Pancreas (tissue), 10 donors: ENCODE measurements at regions not wholly inside any gene's neighbourhood (a gene's known extent, or its start where the extent isn't known, plus 50 kb on each side); places are given as distances from the start of the nearest gene placed in this dataset.

Experiments
- ATAC-seq, 4 donors: fragments of 200-7000 bp; cut with Tn5 transposase; one replicate each; pipeline versions ENCODE4 v1.8.0 to v1.9.1; 2020; ENCODE audit warnings: mild to moderate bottlenecking in 4 of 4, moderate library complexity in 4 of 4
- DNase-seq, 6 donors: peaks; one replicate each; pipeline ENCODE4 v3.0.0-alpha.2; 2020
- FAIRE-seq: peaks from 2 replicates; lab custom pipeline; 2012; peaks lifted over from hg19 to GRCh38; lab: Jason Lieb, UNC
- H3K27ac ChIP-seq, 4 donors: fragments of 200-600 bp; sonication (generic); 1 replicate in 3 of 4; 2 replicates in 1 of 4; pipeline versions ENCODE4 v1.5.0 to v1.8.0; 2020
- H3K27me3 ChIP-seq, 4 donors: fragments of 200-600 bp; one replicate each; pipeline ENCODE4 v1.8.0; 2021
- H3K36me3 ChIP-seq, 3 donors: fragments of 200-600 bp; sonication (generic) in 1 of 3; one replicate each; pipeline versions ENCODE4 v1.5.0 to v1.8.0; 2020 to 2021
- H3K4me1 ChIP-seq, 3 donors: fragments of 200-600 bp; one replicate each; pipeline ENCODE4 v1.8.0; 2021
- H3K4me3 ChIP-seq, 4 donors: fragments of 200-600 bp; sonication (generic) in 2 of 4; one replicate each; pipeline versions ENCODE4 v1.5.0 to v1.8.0; 2020 to 2021
- H3K9me3 ChIP-seq, 4 donors: fragments of 200-600 bp; one replicate each; pipeline ENCODE4 v1.8.0; 2021
- WGBS, 2 donors: extraction: QIAGEN DNeasy Blood & Tissue Kit; methylation state at CpG; one replicate each; pipeline ENCODE4 v1.1.7; 2013; 5-methylcytosine and 5-hydroxymethylcytosine counted together
- intact Hi-C, 3 donors: fragments of 100-400 bp; cut with DNase I; formaldehyde crosslinking; loops; one replicate each; pipeline versions ENCODE4 v1.11.1 to v1.14.2; 2022
- TF ChIP-seq, protein P1 (sequence below), 4 donors: fragments of 200-600 bp; sonication (generic) in 3 of 4; IDR thresholded peaks; one replicate each; pipeline versions ENCODE4 v1.5.0 to v1.8.0; 2021; ENCODE audit warnings: antibody characterized with exemption in 4 of 4
- donor health status: healthy with polysubstance abuse.
- donor health status: DM: no; HTN: no; CAD: no; lungs with moderate emphysema.
- donor health status: DM: no; HTN: no; CAD: no.
- donor health status: control.
- donor health status: control.
- donor health status: Bipolar disorder and iron deficiency.
- donor health status: DM: yes; HTN: yes; CAD: no.
- donor health status: DM: no; HTN: no; CAD: no.
- donor health status: DM: no; HTN: no; CAD: no.
- donor health status: DM: yes; HTN: yes; CAD: no.

GRCh38 chr1:244341455-244342450 is 110.0 kb downstream of the ADSS2 start:
- intact Hi-C loops: no loop called here
- DNase-seq: no peak
- peaks cover 0 to 4% (median 2%) of the 10 kb centered on the region in 3 donors for H3K4me1 ChIP-seq
- ATAC-seq: peak in 3 of 4 donors; percentile 45 to 76 (median 71)
- TF ChIP-seq, protein P1, sequence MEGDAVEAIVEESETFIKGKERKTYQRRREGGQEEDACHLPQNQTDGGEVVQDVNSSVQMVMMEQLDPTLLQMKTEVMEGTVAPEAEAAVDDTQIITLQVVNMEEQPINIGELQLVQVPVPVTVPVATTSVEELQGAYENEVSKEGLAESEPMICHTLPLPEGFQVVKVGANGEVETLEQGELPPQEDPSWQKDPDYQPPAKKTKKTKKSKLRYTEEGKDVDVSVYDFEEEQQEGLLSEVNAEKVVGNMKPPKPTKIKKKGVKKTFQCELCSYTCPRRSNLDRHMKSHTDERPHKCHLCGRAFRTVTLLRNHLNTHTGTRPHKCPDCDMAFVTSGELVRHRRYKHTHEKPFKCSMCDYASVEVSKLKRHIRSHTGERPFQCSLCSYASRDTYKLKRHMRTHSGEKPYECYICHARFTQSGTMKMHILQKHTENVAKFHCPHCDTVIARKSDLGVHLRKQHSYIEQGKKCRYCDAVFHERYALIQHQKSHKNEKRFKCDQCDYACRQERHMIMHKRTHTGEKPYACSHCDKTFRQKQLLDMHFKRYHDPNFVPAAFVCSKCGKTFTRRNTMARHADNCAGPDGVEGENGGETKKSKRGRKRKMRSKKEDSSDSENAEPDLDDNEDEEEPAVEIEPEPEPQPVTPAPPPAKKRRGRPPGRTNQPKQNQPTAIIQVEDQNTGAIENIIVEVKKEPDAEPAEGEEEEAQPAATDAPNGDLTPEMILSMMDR (IDR thresholded peaks at IDR 0.05): no peak
- no peak overlapping the region for H3K4me3 ChIP-seq
- FAIRE-seq: no peak
- H3K27ac ChIP-seq: no peak overlapping the region
- no peaks in the 10 kb centered on the region for H3K36me3 ChIP-seq
- H3K9me3 ChIP-seq: no peaks in the 10 kb centered on the region
- WGBS, 2 donors: 52 to 55% methylated on average over 16 of the region's 16 CpGs
- no peaks in the 10 kb centered on the region for H3K27me3 ChIP-seq

DNA sequence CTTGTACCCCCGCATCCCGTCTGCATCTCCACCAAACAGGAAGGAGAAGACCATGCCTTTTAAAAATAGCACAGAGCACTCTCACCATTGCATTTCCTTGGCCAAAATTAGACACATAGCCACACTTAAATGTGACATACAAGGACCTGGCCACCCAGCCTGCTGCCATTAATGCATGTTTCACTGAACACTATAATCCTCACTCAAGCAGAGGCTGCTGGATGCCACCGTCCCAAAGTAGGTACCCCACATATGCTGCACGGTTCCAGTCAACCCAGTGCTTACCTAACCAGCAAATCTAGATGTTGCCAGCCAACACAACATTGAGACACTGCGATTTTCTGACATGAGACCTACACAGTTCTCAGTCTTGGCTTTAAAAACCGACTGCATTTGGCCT is 107.7 kb downstream of the ADSS2 start:
- H3K27me3 ChIP-seq: no peaks in the 10 kb centered on the region
- no peak overlapping the region for H3K27ac ChIP-seq
- ATAC-seq (no peak), DNase-seq (no peak), FAIRE-seq (no peak)
- intact Hi-C loops: no loop called here
- peaks cover 8 to 14% (median 12%) of the 10 kb centered on the region in 3 donors for H3K4me1 ChIP-seq
- H3K36me3 ChIP-seq: no peaks in the 10 kb centered on the region
- no peaks in the 10 kb centered on the region for H3K9me3 ChIP-seq
- H3K4me3 ChIP-seq: no peak overlapping the region
- TF ChIP-seq, protein P1 (IDR thresholded peaks at IDR 0.05): no peak
- 91 to 93% methylated on average over 6 of the region's 6 CpGs for WGBS, 2 donors

DNA sequence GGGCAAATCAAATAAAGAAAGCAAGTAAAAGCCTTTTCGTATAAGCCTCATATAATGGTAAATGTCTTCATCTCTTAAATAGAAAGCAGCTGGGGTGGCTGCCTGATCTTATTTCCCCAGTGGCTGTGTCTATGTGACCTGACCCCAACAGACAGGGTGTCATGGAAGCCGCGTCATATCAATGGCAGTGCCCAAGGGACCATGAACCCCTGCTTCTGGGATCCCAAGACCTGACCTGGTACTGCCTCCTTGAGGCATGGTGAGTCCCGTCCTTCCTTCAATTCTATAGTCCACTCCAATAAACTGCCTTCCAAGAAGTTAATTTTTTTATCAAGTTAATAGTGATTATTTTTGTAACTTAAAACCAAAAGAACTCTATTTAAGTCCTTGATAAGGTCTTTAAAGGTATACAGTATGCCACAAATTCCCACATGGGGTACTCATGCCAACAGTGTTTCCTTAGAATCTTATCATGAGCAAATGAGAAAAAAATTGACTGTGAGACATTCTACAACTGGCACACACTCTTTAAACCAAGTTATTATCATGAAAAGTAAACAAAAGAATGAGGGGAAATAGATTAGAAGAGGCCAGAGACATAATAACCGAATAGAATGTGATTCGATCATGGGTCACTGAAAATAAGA is 104.6 kb downstream of the ADSS2 start:
- intact Hi-C loops: no loop called here
- WGBS, 2 donors: 32% methylated on average over 6 of the region's 6 CpGs
- H3K4me3 ChIP-seq: no peak overlapping the region
- ATAC-seq: peak; percentile 75 to 92 (median 85)
- FAIRE-seq: no peak
- H3K27me3 ChIP-seq: no peaks in the 10 kb centered on the region
- H3K36me3 ChIP-seq: no peaks in the 10 kb centered on the region
- H3K9me3 ChIP-seq: no peaks in the 10 kb centered on the region
- TF ChIP-seq, protein P1 (IDR thresholded peaks at IDR 0.05): no peak
- H3K4me1 ChIP-seq: peaks cover 8 to 12% (median 11%) of the 10 kb centered on the region in 3 donors
- peak in 2 of 6 donors; percentile 7 to 36 for DNase-seq
- H3K27ac ChIP-seq: no peak overlapping the region

DNA sequence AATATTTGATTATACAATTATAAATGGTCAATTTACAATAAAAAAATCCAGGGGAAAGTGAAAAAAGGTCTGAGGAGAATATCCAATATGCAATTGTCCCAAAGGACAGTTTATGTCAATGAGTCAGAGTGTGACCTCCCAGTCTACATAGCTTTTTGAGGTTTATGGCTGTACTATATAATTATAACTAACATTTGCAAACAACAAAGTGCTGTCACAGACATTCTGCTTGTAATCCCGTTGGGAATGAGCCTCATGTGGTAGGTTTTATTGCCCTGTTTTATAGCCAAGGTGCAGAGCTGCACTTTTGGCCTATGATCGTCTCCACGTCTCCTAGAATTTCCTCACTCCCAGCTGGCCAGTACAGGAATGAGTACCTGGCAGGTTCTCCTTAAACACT is 103.8 kb downstream of the ADSS2 start:
- peaks cover 8 to 12% (median 11%) of the 10 kb centered on the region in 3 donors for H3K4me1 ChIP-seq
- no peaks in the 10 kb centered on the region for H3K9me3 ChIP-seq
- H3K27ac ChIP-seq: no peak overlapping the region
- H3K36me3 ChIP-seq: no peaks in the 10 kb centered on the region
- TF ChIP-seq, protein P1 (IDR thresholded peaks at IDR 0.05): no peak
- no peaks in the 10 kb centered on the region for H3K27me3 ChIP-seq
- 62 to 64% methylated on average over 3 of the region's 3 CpGs for WGBS, 2 donors
- intact Hi-C loops: no loop called here
- DNase-seq (no peak), FAIRE-seq (no peak), ATAC-seq (peak in 1 of 4 donors; percentile 20)
- H3K4me3 ChIP-seq: no peak overlapping the region
